SK-N-MC (cell line): ENCODE measurements at regions not wholly inside any gene's neighbourhood (a gene's known extent, or its start where the extent isn't known, plus 50 kb on each side); places are given as distances from the start of the nearest gene placed in this dataset.

ENCODE experiments used
- EZH2 ChIP-seq: fragments of 200-600 bp; sonication (generic); IDR thresholded peaks from one replicate; pipeline ENCODE4 v1.6.1; 2017; ENCODE audit warnings: antibody characterized with exemption
- FOXP2 ChIP-seq: optimal IDR thresholded peaks from 2 replicates; pipeline ENCODE3; 2011; ENCODE audit warnings: mild to moderate bottlenecking, moderate library complexity; ENCODE audit not compliant: insufficient read depth; ENCODE audit errors: extremely low read length, control extremely low read depth
- POLR2AphosphoS5 ChIP-seq: IDR thresholded peaks from 2 replicates; pipeline ENCODE4 v1.6.1; 2012; ENCODE audit warnings: mild to moderate bottlenecking, low read depth, low read length, borderline replicate concordance

- TF ChIP-seq EZH2: no peak
- TF ChIP-seq POLR2AphosphoS5: no peak
- no peak for TF ChIP-seq FOXP2
Observed at GRCh38 chr4:97027728-97028410, 1115.4 kb downstream of the STPG2 start.
